H1 (cell line): ENCODE measurements at regions not wholly inside any gene's neighbourhood (a gene's known extent, or its start where the extent isn't known, plus 50 kb on each side); places are given as distances from the start of the nearest gene placed in this dataset.
A peak's percentile ranks its signal among the peaks of the same experiment; 100 is the strongest.

Source experiments
- CTCF ChIA-PET: fragments of 300-600 bp; sonication (Branson Sonifier 250); formaldehyde crosslinking; loops from one replicate; lab custom pipeline; 2021; ENCODE audit not compliant: partially characterized antibody; lab: Charles Lee
- POLR2A ChIA-PET: fragments of 300-600 bp; sonication (Branson Sonifier 250); formaldehyde crosslinking; loops from one replicate; lab custom pipeline; 2021; ENCODE audit warnings: inconsistent platforms; ENCODE audit not compliant: partially characterized antibody; lab: Charles Lee
- DNase-seq, 2 experiments: peaks; one replicate each; pipeline versions ENCODE4 v3.0.0 to v3.0.0-alpha.2; 2010 to 2022; ENCODE audit warnings: low spot score in 2 of 2, low read depth in 1 of 2, mixed read lengths in 1 of 2
- FAIRE-seq: peaks from 2 replicates; lab custom pipeline; 2011; peaks lifted over from hg19 to GRCh38; lab: Jason Lieb, UNC
- H2AFZ ChIP-seq: 2 replicates; pipeline ENCODE4 v1.8.1; 2012; ENCODE audit warnings: low read length, inconsistent platforms
- H2AK5ac ChIP-seq: 2 replicates; pipeline ENCODE4 v1.6.1; 2013; ENCODE audit warnings: low read depth, low read length
- H2BK120ac ChIP-seq: replicated peaks from 2 replicates; pipeline ENCODE3; 2013; ENCODE audit warnings: low read depth, low read length, inconsistent platforms
- H2BK12ac ChIP-seq: 2 replicates; pipeline ENCODE4 v1.6.1; 2013; ENCODE audit warnings: low read depth, low read length
- H2BK15ac ChIP-seq: 2 replicates; pipeline ENCODE4 v1.6.1; 2013; ENCODE audit warnings: low read length
- H2BK20ac ChIP-seq: 2 replicates; pipeline ENCODE4 v1.6.1; 2013; ENCODE audit warnings: low read length
- H2BK5ac ChIP-seq: 2 replicates; pipeline ENCODE4 v1.6.1; 2013; ENCODE audit warnings: low read depth, low read length
- H3K14ac ChIP-seq: 2 replicates; pipeline ENCODE4 v1.6.1; 2013; ENCODE audit warnings: inconsistent platforms; ENCODE audit not compliant: insufficient read length
- H3K18ac ChIP-seq: 2 replicates; pipeline ENCODE4 v1.6.1; 2013; ENCODE audit warnings: low read length; ENCODE audit errors: extremely low read depth
- H3K23ac ChIP-seq: 2 replicates; pipeline ENCODE4 v1.6.1; 2013; ENCODE audit warnings: inconsistent platforms; ENCODE audit not compliant: insufficient read length
- H3K23me2 ChIP-seq: 2 replicates; pipeline ENCODE4 v1.6.1; 2013; ENCODE audit warnings: low read depth, low read length
- H3K27ac ChIP-seq: 2 replicates; pipeline ENCODE4 v1.6.1; 2011; ENCODE audit warnings: low read depth, low read length, inconsistent platforms
- H3K27me3 ChIP-seq, 4 experiments: replicated peaks in 1 of 4; 1 replicate in 1 of 4; 2 replicates in 3 of 4; pipeline versions ENCODE4 v1.6.1 to v1.8.1; 2011 to 2013; ENCODE audit warnings: low read length in 3 of 4, mild to moderate bottlenecking in 3 of 4, inconsistent platforms in 2 of 4, mixed read lengths in 2 of 4, moderate library complexity in 1 of 4; ENCODE audit not compliant: control insufficient read depth in 3 of 4, insufficient read depth in 3 of 4; ENCODE audit errors: extremely low read depth in 1 of 4
- H3K36me3 ChIP-seq, 4 experiments: 2 replicates each; pipeline versions ENCODE4 v1.6.1 to v1.8.1; 2011 to 2013; ENCODE audit warnings: mild to moderate bottlenecking in 4 of 4, low read length in 3 of 4, moderate library complexity in 2 of 4, control low read depth in 1 of 4, inconsistent platforms in 1 of 4; ENCODE audit not compliant: insufficient read depth in 4 of 4, control insufficient read depth in 2 of 4
- H3K4ac ChIP-seq: replicated peaks from 2 replicates; pipeline ENCODE3; 2013; ENCODE audit warnings: low read length, low read depth, mixed read lengths, inconsistent platforms; ENCODE audit not compliant: insufficient read length
- H3K4me1 ChIP-seq, 4 experiments: replicated peaks in 1 of 4; 1 replicate in 1 of 4; 2 replicates in 3 of 4; pipeline versions ENCODE4 v1.6.1 to v1.8.1; 2011 to 2013; ENCODE audit warnings: low read length in 3 of 4, inconsistent platforms in 2 of 4, mixed read lengths in 1 of 4; ENCODE audit not compliant: insufficient read depth in 4 of 4, control insufficient read depth in 3 of 4
- H3K4me2 ChIP-seq, 2 experiments: 2 replicates each; pipeline versions ENCODE4 v1.6.1 to v1.8.1; 2011 to 2013; ENCODE audit warnings: low read depth in 2 of 2, low read length in 2 of 2, control low read depth in 1 of 2, inconsistent platforms in 1 of 2, mild to moderate bottlenecking in 1 of 2; ENCODE audit not compliant: insufficient read depth in 1 of 2
- H3K4me3 ChIP-seq, 4 experiments: fragments of 200-600, 300-600 bp in 1 of 4; sonication (generic), shearing (Covaris generic), sonication (Bioruptor Twin) in 1 of 4; 2 replicates each; pipeline versions ENCODE4 v1.5.1 to v1.8.1; 2011 to 2016; ENCODE audit warnings: low read length in 4 of 4, low read depth in 3 of 4, control low read depth in 2 of 4, inconsistent platforms in 2 of 4, mild to moderate bottlenecking in 2 of 4, mixed read lengths in 1 of 4, moderate library complexity in 1 of 4; ENCODE audit not compliant: insufficient read depth in 2 of 4; ENCODE audit errors: extremely low read depth in 1 of 4
- H3K56ac ChIP-seq: replicated peaks from 2 replicates; pipeline ENCODE3; 2013; ENCODE audit warnings: low read depth, mild to moderate bottlenecking, mixed read lengths, low read length, inconsistent platforms; ENCODE audit not compliant: insufficient read length
- H3K79me1 ChIP-seq: 2 replicates; pipeline ENCODE4 v1.6.1; 2013; ENCODE audit warnings: low read depth, low read length, control low read depth
- H3K79me2 ChIP-seq, 2 experiments: 2 replicates each; pipeline versions ENCODE4 v1.6.1 to v1.8.1; 2012 to 2013; ENCODE audit warnings: low read length in 2 of 2, mild to moderate bottlenecking in 2 of 2, inconsistent platforms in 1 of 2; ENCODE audit not compliant: insufficient read depth in 2 of 2, control insufficient read depth in 1 of 2
- H3K9ac ChIP-seq, 4 experiments: replicated peaks in 1 of 4; 1 replicate in 1 of 4; 2 replicates in 3 of 4; pipeline versions ENCODE4 v1.6.1 to v1.8.1; 2011 to 2013; ENCODE audit warnings: low read depth in 3 of 4, low read length in 3 of 4, control low read depth in 2 of 4, mild to moderate bottlenecking in 2 of 4, moderate library complexity in 2 of 4, inconsistent platforms in 1 of 4; ENCODE audit errors: extremely low read depth in 1 of 4
- H3K9me3 ChIP-seq, 2 experiments: 2 replicates each; pipeline versions ENCODE4 v1.6.1 to v1.8.1; 2012 to 2013; ENCODE audit warnings: mild to moderate bottlenecking in 2 of 2, moderate library complexity in 2 of 2, control low read depth in 1 of 2, inconsistent platforms in 1 of 2, low read depth in 1 of 2, low read length in 1 of 2, mixed read lengths in 1 of 2; ENCODE audit not compliant: insufficient read depth in 2 of 2
- H4K20me1 ChIP-seq, 2 experiments: replicated peaks in 1 of 2; 2 replicates each; pipeline versions ENCODE3 to v1.8.1; 2011 to 2013; ENCODE audit warnings: inconsistent platforms in 2 of 2, low read length in 2 of 2, mild to moderate bottlenecking in 1 of 2; ENCODE audit not compliant: insufficient read depth in 2 of 2, control insufficient read depth in 1 of 2
- H4K5ac ChIP-seq: 2 replicates; pipeline ENCODE4 v1.6.1; 2013; ENCODE audit warnings: low read length, low read depth, mixed read lengths, inconsistent platforms; ENCODE audit not compliant: insufficient read length
- H4K8ac ChIP-seq: 2 replicates; pipeline ENCODE4 v1.8.0; 2013; ENCODE audit warnings: mild to moderate bottlenecking, moderate library complexity, low read length, inconsistent platforms; ENCODE audit not compliant: insufficient read depth; ENCODE audit errors: extremely low read depth
- H4K91ac ChIP-seq: replicated peaks from 2 replicates; pipeline ENCODE3; 2013; ENCODE audit warnings: low read length, mixed read lengths, inconsistent platforms; ENCODE audit not compliant: insufficient read length
- CTBP2 ChIP-seq: IDR thresholded peaks from 2 replicates; pipeline ENCODE4 v1.7.0; 2011; ENCODE audit warnings: borderline replicate concordance, mild to moderate bottlenecking, moderate library complexity, mixed read lengths, low read length; ENCODE audit not compliant: insufficient read depth, insufficient read length
- CTCF ChIP-seq, 3 experiments: IDR thresholded peaks; 1 replicate in 2 of 3; 2 replicates in 1 of 3; pipeline versions ENCODE4 v1.5.1 to v1.6.1; 2011; ENCODE audit warnings: low read length in 3 of 3, mild to moderate bottlenecking in 3 of 3, inconsistent platforms in 2 of 3, low read depth in 1 of 3, moderate library complexity in 1 of 3; ENCODE audit not compliant: insufficient read depth in 1 of 3; ENCODE audit errors: control extremely low read depth in 1 of 3
- JUND ChIP-seq: IDR thresholded peaks from 2 replicates; pipeline ENCODE4 v1.6.1; 2011; ENCODE audit warnings: mild to moderate bottlenecking, improper control_type of control experiment, low read length
- RAD21 ChIP-seq, 2 experiments: IDR thresholded peaks in 1 of 2; conservative IDR thresholded peaks in 1 of 2; 2 replicates each; pipeline ENCODE4 v1.6.1; 2011; ENCODE audit warnings: low read depth in 2 of 2, low read length in 2 of 2, improper control_type of control experiment in 1 of 2, inconsistent platforms in 1 of 2, mild to moderate bottlenecking in 1 of 2, moderate library complexity in 1 of 2
- SP1 ChIP-seq: IDR thresholded peaks from 2 replicates; pipeline ENCODE4 v1.6.1; 2011; ENCODE audit warnings: low read depth, low read length
- TEAD4 ChIP-seq: IDR thresholded peaks from 2 replicates; pipeline ENCODE4 v1.6.1; 2012; ENCODE audit warnings: low read depth, low read length, inconsistent platforms, mixed read lengths
- WGBS, 2 experiments: shearing (Covaris generic) in 1 of 2; methylation state at CpG; one replicate each; pipeline versions ENCODE4 v1.1.6 to v1.1.7; 2013 to 2015; ENCODE audit warnings: low lambda C conversion rate in 2 of 2, mixed read lengths in 2 of 2, inconsistent platforms in 1 of 2, low coverage in 1 of 2, missing lambda C conversion rate in 1 of 2; ENCODE audit not compliant: insufficient replicate concordance in 2 of 2, insufficient coverage in 1 of 2, insufficient read length in 1 of 2; ENCODE audit errors: extremely low coverage in 1 of 2, missing lambda C conversion rate in 1 of 2; 5-methylcytosine and 5-hydroxymethylcytosine counted together
- TF ChIP-seq, protein P1 (sequence below): IDR thresholded peaks from 2 replicates; pipeline ENCODE4 v1.6.1; 2012; ENCODE audit warnings: inconsistent platforms

GRCh38 chr1:24990779-24991641 lies 60.9 kb upstream of the RUNX3 start:
- Histone ChIP-seq H3K4me1 (0 out of 7 replicates have a peak, but pooled peaks cover 0 to 2% (median 0%) of the 10 kb centered on the region in 4 experiments), H3K14ac (no peak overlapping the region), H4K20me1 (no peaks in the 10 kb centered on the region), H2BK20ac (no peak overlapping the region), H3K36me3 (no peaks in the 10 kb centered on the region), H2AK5ac (no peak overlapping the region), H3K23ac (no peak overlapping the region), H2BK12ac (no peak overlapping the region), H2BK120ac (no peak overlapping the region), H3K23me2 (no peaks in the 10 kb centered on the region), H3K79me1 (no peaks in the 10 kb centered on the region), H2AFZ (no peak overlapping the region), H2BK15ac (no peak overlapping the region), H3K4ac (no peak overlapping the region), H3K9ac (no peak overlapping the region), H3K27me3 (no peaks in the 10 kb centered on the region), H4K5ac (no peak overlapping the region), H3K27ac (no peak overlapping the region), H3K18ac (no peak overlapping the region), H4K91ac (no peak overlapping the region), H3K4me2 (no peak overlapping the region), H3K9me3 (no peaks in the 10 kb centered on the region), H3K79me2 (no peaks in the 10 kb centered on the region), H4K8ac (no peak overlapping the region), H2BK5ac (no peak overlapping the region), H3K4me3 (no peak overlapping the region), H3K56ac (no peak overlapping the region)
- POLR2A ChIA-PET = interaction anchor here (1.1 kb wide), 1 partner anchor 13 kb away, joined by 5 read pairs; no protein-coding TSS in a partner anchor
- CTCF ChIA-PET = interaction anchor here (0.8 to 2.8 kb wide), 15 partner anchors 9 to 110 kb away, joined by 3 to 13 read pairs (median 4); no protein-coding TSS in a partner anchor
- TF ChIP-seq JUND (no peak), CTBP2 (no peak), SP1 (no peak), CTCF (IDR thresholded peaks at IDR 0.05; ENCODE audit: control extremely low read depth in 1 of 3, insufficient read depth in 1 of 3, low read depth in 1 of 3, low read length in 3 of 3) (peak; percentile 29 to 47 (median 39)), RAD21 (IDR thresholded peaks at IDR 0.05 in 1 of 2, conservative IDR thresholded peaks at IDR 0.05 in 1 of 2; ENCODE audit: low read depth in 2 of 2, low read length in 2 of 2) (peak; percentile 48 to 63), TEAD4 (peak; percentile 36; the same call in 1 of the 2 replicates)
- TF ChIP-seq, protein P1, sequence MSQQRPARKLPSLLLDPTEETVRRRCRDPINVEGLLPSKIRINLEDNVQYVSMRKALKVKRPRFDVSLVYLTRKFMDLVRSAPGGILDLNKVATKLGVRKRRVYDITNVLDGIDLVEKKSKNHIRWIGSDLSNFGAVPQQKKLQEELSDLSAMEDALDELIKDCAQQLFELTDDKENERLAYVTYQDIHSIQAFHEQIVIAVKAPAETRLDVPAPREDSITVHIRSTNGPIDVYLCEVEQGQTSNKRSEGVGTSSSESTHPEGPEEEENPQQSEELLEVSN = no peak
- 77 to 100% methylated on average over 1 to 9 of the region's 9 CpGs for WGBS, 2 experiments
- DNase-seq = no peak
- FAIRE-seq = no peak
